ENCODE measurements at regions not wholly inside any gene's neighbourhood (a gene's known extent, or its start where the extent isn't known, plus 50 kb on each side); places are given as distances from the start of the nearest gene placed in this dataset.
"Not testable (repeated sequence)": the region's sequence is repeated elsewhere in the genome, so short reads cannot be mapped to it uniquely, and the experiment has no call there.

DNA sequence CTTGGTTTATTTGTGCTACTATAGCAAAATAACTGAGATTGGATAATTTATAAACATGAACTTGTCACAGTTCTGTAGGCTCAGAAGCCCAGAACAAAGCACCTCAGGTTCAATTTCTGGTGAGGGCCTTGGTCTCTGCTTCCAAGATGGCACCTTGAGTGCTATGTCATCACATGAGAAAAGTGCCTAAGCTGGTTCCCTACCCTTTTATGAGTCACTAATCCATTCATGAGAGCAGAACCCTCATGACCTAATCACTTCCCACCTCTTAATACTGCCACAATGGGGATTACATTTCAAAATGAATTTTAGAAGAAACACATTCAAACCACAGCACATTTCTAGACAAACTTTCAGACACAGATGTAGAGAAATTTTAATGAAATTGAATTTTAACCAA, 98.2 kb upstream of the PRSS3 start:
- Histone ChIP-seq H3K27ac (no peak overlapping the region), H3K36me3 (ENCODE audit: low read depth) (no peaks in the 10 kb centered on the region), H3F3A (ENCODE audit: insufficient read depth, low read depth) (no peaks in the 10 kb centered on the region), H3K9me2 (ENCODE audit: insufficient read depth) (no peaks in the 10 kb centered on the region), H3K27me3 (ENCODE audit: insufficient read depth, low read depth) (no peaks in the 10 kb centered on the region), H4K20me1 (ENCODE audit: insufficient read depth) (no peaks in the 10 kb centered on the region), H3K4me3 (no peak overlapping the region), H2AFZ (no peak overlapping the region), H3K4me1 (replicated peaks; ENCODE audit: insufficient read depth) (no peaks in the 10 kb centered on the region), H3K79me2 (ENCODE audit: low read depth) (no peaks in the 10 kb centered on the region), H3K4me2 (no peak overlapping the region), H3K9me3 (ENCODE audit: insufficient read depth, low read depth) (no peaks in the 10 kb centered on the region)
- no TSS peak for BruUV-seq (replicated peaks)
- DNase-seq: no peak
- ChIA-PET CTCF (no interaction called here), POLR2A (ENCODE audit: unreplicated experiment) (interaction anchor here (0.5 kb wide), 1 partner anchor 410 kb away, joined by 4 read pairs; no protein-coding TSS in a partner anchor)
- intact Hi-C loops (cut with micrococcal nuclease; ENCODE audit: unreplicated experiment): no loop called here
- TF ChIP-seq, protein P1, sequence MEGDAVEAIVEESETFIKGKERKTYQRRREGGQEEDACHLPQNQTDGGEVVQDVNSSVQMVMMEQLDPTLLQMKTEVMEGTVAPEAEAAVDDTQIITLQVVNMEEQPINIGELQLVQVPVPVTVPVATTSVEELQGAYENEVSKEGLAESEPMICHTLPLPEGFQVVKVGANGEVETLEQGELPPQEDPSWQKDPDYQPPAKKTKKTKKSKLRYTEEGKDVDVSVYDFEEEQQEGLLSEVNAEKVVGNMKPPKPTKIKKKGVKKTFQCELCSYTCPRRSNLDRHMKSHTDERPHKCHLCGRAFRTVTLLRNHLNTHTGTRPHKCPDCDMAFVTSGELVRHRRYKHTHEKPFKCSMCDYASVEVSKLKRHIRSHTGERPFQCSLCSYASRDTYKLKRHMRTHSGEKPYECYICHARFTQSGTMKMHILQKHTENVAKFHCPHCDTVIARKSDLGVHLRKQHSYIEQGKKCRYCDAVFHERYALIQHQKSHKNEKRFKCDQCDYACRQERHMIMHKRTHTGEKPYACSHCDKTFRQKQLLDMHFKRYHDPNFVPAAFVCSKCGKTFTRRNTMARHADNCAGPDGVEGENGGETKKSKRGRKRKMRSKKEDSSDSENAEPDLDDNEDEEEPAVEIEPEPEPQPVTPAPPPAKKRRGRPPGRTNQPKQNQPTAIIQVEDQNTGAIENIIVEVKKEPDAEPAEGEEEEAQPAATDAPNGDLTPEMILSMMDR (conservative IDR thresholded peaks at IDR 0.05): no peak
- TF ChIP-seq EZH2 (IDR thresholded peaks at IDR 0.05; ENCODE audit: low read depth): no peak

- Histone ChIP-seq H2AFZ (no peak overlapping the region), H3K9me2 (ENCODE audit: insufficient read depth) (no peaks in the 10 kb centered on the region), H3K27me3 (ENCODE audit: insufficient read depth, low read depth) (no peaks in the 10 kb centered on the region), H3K4me3 (no peak overlapping the region), H3K9me3 (ENCODE audit: insufficient read depth, low read depth) (no peaks in the 10 kb centered on the region), H3K27ac (no peak overlapping the region), H3F3A (ENCODE audit: insufficient read depth, low read depth) (no peaks in the 10 kb centered on the region), H3K36me3 (ENCODE audit: low read depth) (no peaks in the 10 kb centered on the region), H4K20me1 (ENCODE audit: insufficient read depth) (no peaks in the 10 kb centered on the region), H3K4me2 (no peak overlapping the region), H3K79me2 (ENCODE audit: low read depth) (no peaks in the 10 kb centered on the region), H3K4me1 (replicated peaks; ENCODE audit: insufficient read depth) (no peaks in the 10 kb centered on the region)
- CTCF ChIA-PET: no interaction called here
- no TSS peak for BruUV-seq (replicated peaks)
- TF ChIP-seq EZH2 (IDR thresholded peaks at IDR 0.05; ENCODE audit: low read depth): no peak
- TF ChIP-seq, protein P1 (conservative IDR thresholded peaks at IDR 0.05): no peak
- POLR2A ChIA-PET (ENCODE audit: unreplicated experiment): no interaction called here
- intact Hi-C loops (cut with micrococcal nuclease; ENCODE audit: unreplicated experiment): no loop called here
- no peak for DNase-seq
Measured at GRCh38 chr9:33698267-33698666, 97.1 kb upstream of the PRSS3 start.

- H2AFZ ChIP-seq; DNase-seq; H3K36me3 ChIP-seq (ENCODE audit: low read depth); H3K79me2 ChIP-seq (ENCODE audit: low read depth); H3K4me2 ChIP-seq; CTCF ChIA-PET; H3F3A ChIP-seq (ENCODE audit: insufficient read depth, low read depth); H4K20me1 ChIP-seq (ENCODE audit: insufficient read depth); intact Hi-C loops (cut with micrococcal nuclease; ENCODE audit: unreplicated experiment); H3K27ac ChIP-seq; H3K27me3 ChIP-seq (ENCODE audit: insufficient read depth, low read depth); BruUV-seq (replicated peaks); H3K4me3 ChIP-seq; H3K4me1 ChIP-seq (replicated peaks; ENCODE audit: insufficient read depth); H3K9me3 ChIP-seq (ENCODE audit: insufficient read depth, low read depth); H3K9me2 ChIP-seq (ENCODE audit: insufficient read depth): not testable (repeated sequence)
- POLR2A ChIA-PET (ENCODE audit: unreplicated experiment): interaction anchor here (0.7 kb wide), 1 partner anchor 1044 kb away, joined by 3 read pairs; no protein-coding TSS in a partner anchor
Measured at GRCh38 chr9:33700940-33701339, 94.4 kb upstream of the PRSS3 start.

DNA sequence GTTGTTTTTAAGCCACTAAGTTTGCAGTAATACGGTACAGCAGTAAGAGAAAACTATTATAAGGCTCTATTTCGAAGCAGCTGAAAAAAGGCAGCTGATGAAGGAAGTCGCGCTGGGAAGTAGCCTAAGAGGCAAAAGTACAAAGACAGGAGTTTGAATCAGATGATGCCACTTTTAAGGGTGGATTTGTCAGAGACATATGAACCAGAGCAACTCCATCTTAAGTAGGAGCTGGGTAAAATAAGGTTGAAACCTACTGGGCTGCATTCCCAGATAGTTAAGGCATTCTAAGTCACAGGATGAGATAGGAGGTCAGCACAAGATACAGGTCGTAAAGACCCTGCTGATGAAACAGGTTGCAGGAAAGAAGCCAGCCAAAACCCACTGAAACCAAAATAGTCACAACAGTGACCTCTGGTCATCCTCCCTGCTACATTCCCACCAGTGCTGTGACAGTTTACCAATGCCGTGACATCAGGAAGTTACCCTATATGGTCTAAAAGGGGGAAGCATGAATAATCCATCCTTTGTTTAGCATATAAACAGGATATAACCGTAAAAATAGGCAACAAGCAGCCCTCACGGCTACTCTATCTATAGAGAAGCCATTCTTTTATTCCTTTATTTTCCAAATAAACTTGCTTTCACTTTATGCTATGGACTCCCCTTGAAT, 91.8 kb upstream of the PRSS3 start:
- TF ChIP-seq, protein P1 (conservative IDR thresholded peaks at IDR 0.05): no peak
- no peak for TF ChIP-seq EZH2 (IDR thresholded peaks at IDR 0.05; ENCODE audit: low read depth)
- no peaks in the 10 kb centered on the region for H3K9me3 ChIP-seq (ENCODE audit: insufficient read depth, low read depth)
- POLR2A ChIA-PET (ENCODE audit: unreplicated experiment): no interaction called here
- BruUV-seq (replicated peaks): no TSS peak
- CTCF ChIA-PET: no interaction called here
- H3K4me1 ChIP-seq (replicated peaks; ENCODE audit: insufficient read depth): no peaks in the 10 kb centered on the region
- no peak overlapping the region for H3K27ac ChIP-seq
- H3K4me3 ChIP-seq: no peak overlapping the region
- DNase-seq: no peak
- intact Hi-C loops (cut with micrococcal nuclease; ENCODE audit: unreplicated experiment): no loop called here
- H3K36me3 ChIP-seq (ENCODE audit: low read depth): no peaks in the 10 kb centered on the region
- H3K9me2 ChIP-seq (ENCODE audit: insufficient read depth): no peaks in the 10 kb centered on the region
- no peak overlapping the region for H3K4me2 ChIP-seq
- no peak overlapping the region for H2AFZ ChIP-seq
- no peaks in the 10 kb centered on the region for H4K20me1 ChIP-seq (ENCODE audit: insufficient read depth)
- no peaks in the 10 kb centered on the region for H3K79me2 ChIP-seq (ENCODE audit: low read depth)
- no peaks in the 10 kb centered on the region for H3K27me3 ChIP-seq (ENCODE audit: insufficient read depth, low read depth)
- H3F3A ChIP-seq (ENCODE audit: insufficient read depth, low read depth): no peaks in the 10 kb centered on the region

GRCh38 chr9:33705440-33705839, 89.9 kb upstream of the PRSS3 start:
- POLR2A ChIA-PET (ENCODE audit: unreplicated experiment); H4K20me1 ChIP-seq (ENCODE audit: insufficient read depth); H3K79me2 ChIP-seq (ENCODE audit: low read depth); H3K36me3 ChIP-seq (ENCODE audit: low read depth); H3K9me3 ChIP-seq (ENCODE audit: insufficient read depth, low read depth); H3F3A ChIP-seq (ENCODE audit: insufficient read depth, low read depth); intact Hi-C loops (cut with micrococcal nuclease; ENCODE audit: unreplicated experiment); H3K27me3 ChIP-seq (ENCODE audit: insufficient read depth, low read depth); H3K4me3 ChIP-seq; BruUV-seq (replicated peaks); H3K27ac ChIP-seq; CTCF ChIA-PET; DNase-seq; H3K4me1 ChIP-seq (replicated peaks; ENCODE audit: insufficient read depth); H2AFZ ChIP-seq; H3K9me2 ChIP-seq (ENCODE audit: insufficient read depth); H3K4me2 ChIP-seq: not testable (repeated sequence)
